ENCODE measurements at regions not wholly inside any gene's neighbourhood (a gene's known extent, or its start where the extent isn't known, plus 50 kb on each side); places are given as distances from the start of the nearest gene placed in this dataset.

- no peaks in the 10 kb centered on the region for H3K79me2 ChIP-seq (ENCODE audit: control insufficient read depth, insufficient read depth, low read length)
- TF ChIP-seq CTCF (IDR thresholded peaks at IDR 0.05): no peak
- WGBS (ENCODE audit: insufficient coverage): no CpG with 5 or more reads among the region's 4 CpGs
- no peaks in the 10 kb centered on the region for H3K4me1 Mint-ChIP-seq
- H3K27ac ChIP-seq (ENCODE audit: low read length in 2 of 2): no peak overlapping the region
- DNase-seq: no peak
- intact Hi-C loops (cut with micrococcal nuclease): no loop called here
- ChIA-PET CTCF (no interaction called here), POLR2A (no interaction called here)
- no peak overlapping the region for H3K9ac ChIP-seq (ENCODE audit: low read length)
- H3K27me3 Mint-ChIP-seq: no peaks in the 10 kb centered on the region
- no peak for ATAC-seq (ENCODE audit: low read depth)
- H3K4me2 ChIP-seq (replicated peaks; ENCODE audit: low read depth, low read length, poor library complexity, severe bottlenecking): no peak overlapping the region
- no peaks in the 10 kb centered on the region for H3K9me3 Mint-ChIP-seq (ENCODE audit: insufficient read depth)
- no peak overlapping the region for H2AFZ ChIP-seq (ENCODE audit: insufficient read depth, low read depth, low read length, poor library complexity, severe bottlenecking)
- no peaks in the 10 kb centered on the region for H3K36me3 ChIP-seq (replicated peaks in 1 of 2; ENCODE audit: control extremely low read depth in 1 of 2, control insufficient read depth in 1 of 2, extremely low read depth in 1 of 2, insufficient read depth in 2 of 2, low read length in 1 of 2)
- no peaks in the 10 kb centered on the region for H3K27me3 ChIP-seq (replicated peaks in 1 of 4; ENCODE audit: control extremely low read depth in 1 of 4, control insufficient read depth in 3 of 4, insufficient read depth in 4 of 4, low read length in 3 of 4)
- no peak overlapping the region for H3K4me3 Mint-ChIP-seq
- H3K27ac Mint-ChIP-seq: no peak overlapping the region
- peaks cover 0 to under 1% (median 0%) of the 10 kb centered on the region in 3 donors for H3K9me3 ChIP-seq (ENCODE audit: control extremely low read depth in 1 of 3, control insufficient read depth in 2 of 3, insufficient read depth in 1 of 3, low read length in 2 of 3)
- H3K4me3 ChIP-seq (ENCODE audit: control extremely low read depth in 1 of 5, extremely low read depth in 1 of 5, insufficient read depth in 1 of 5, low read depth in 2 of 5, low read length in 4 of 5): no peak overlapping the region
- H3K4me1 ChIP-seq (ENCODE audit: control insufficient read depth in 2 of 2, insufficient read depth in 2 of 2, low read length in 2 of 2): no peaks in the 10 kb centered on the region
- H4K20me1 ChIP-seq (ENCODE audit: control insufficient read depth, insufficient read depth, low read length, poor library complexity, severe bottlenecking): no peaks in the 10 kb centered on the region
Observed at GRCh38 chr13:97539651-97540610, 106.0 kb downstream of the RAP2A start.

DNA sequence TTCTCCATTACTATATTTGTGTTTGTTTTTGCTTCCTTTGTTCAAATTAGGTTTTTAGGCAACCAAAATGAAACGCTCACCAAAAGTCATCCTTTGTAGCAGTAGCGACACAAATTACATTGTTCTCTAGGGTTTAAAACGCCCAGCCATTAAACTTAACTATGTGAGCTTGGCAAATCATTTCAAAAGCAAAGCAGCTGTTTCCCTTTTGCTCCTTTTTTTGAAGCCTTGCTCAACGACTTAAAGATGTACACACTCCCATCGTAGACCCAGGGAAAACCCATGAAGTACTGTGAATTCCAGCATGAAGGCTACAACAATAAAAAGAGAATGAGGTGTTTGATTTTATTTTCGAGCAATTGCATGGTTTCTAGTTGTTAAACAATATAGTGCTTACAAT is 106.7 kb downstream of the RAP2A start:
- Histone ChIP-seq H3K27me3 (replicated peaks in 1 of 4; ENCODE audit: control extremely low read depth in 1 of 4, control insufficient read depth in 3 of 4, insufficient read depth in 4 of 4, low read length in 3 of 4) (no peaks in the 10 kb centered on the region), H3K79me2 (ENCODE audit: control insufficient read depth, insufficient read depth, low read length) (no peaks in the 10 kb centered on the region), H3K4me1 (ENCODE audit: control insufficient read depth in 2 of 2, insufficient read depth in 2 of 2, low read length in 2 of 2) (no peaks in the 10 kb centered on the region), H3K4me2 (replicated peaks; ENCODE audit: low read depth, low read length, poor library complexity, severe bottlenecking) (no peak overlapping the region), H4K20me1 (ENCODE audit: control insufficient read depth, insufficient read depth, low read length, poor library complexity, severe bottlenecking) (no peaks in the 10 kb centered on the region), H3K9me3 (ENCODE audit: control extremely low read depth in 1 of 3, control insufficient read depth in 2 of 3, insufficient read depth in 1 of 3, low read length in 2 of 3) (peaks cover 0 to 6% (median 0%) of the 10 kb centered on the region in 3 donors), H3K9ac (ENCODE audit: low read length) (no peak overlapping the region), H3K4me3 (ENCODE audit: control extremely low read depth in 1 of 5, extremely low read depth in 1 of 5, insufficient read depth in 1 of 5, low read depth in 2 of 5, low read length in 4 of 5) (no peak overlapping the region), H3K36me3 (replicated peaks in 1 of 2; ENCODE audit: control extremely low read depth in 1 of 2, control insufficient read depth in 1 of 2, extremely low read depth in 1 of 2, insufficient read depth in 2 of 2, low read length in 1 of 2) (no peaks in the 10 kb centered on the region), H3K27ac (ENCODE audit: low read length in 2 of 2) (no peak overlapping the region), H2AFZ (ENCODE audit: insufficient read depth, low read depth, low read length, poor library complexity, severe bottlenecking) (no peak overlapping the region)
- no peak overlapping the region for H3K27ac Mint-ChIP-seq
- ATAC-seq (ENCODE audit: low read depth): no peak
- DNase-seq: no peak
- TF ChIP-seq CTCF (IDR thresholded peaks at IDR 0.05) (no peak), EZH2 (IDR thresholded peaks at IDR 0.05; ENCODE audit: borderline replicate concordance, insufficient read depth, low read depth, low read length, poor library complexity, severe bottlenecking) (no peak)
- intact Hi-C loops (cut with micrococcal nuclease): no loop called here
- no peaks in the 10 kb centered on the region for H3K27me3 Mint-ChIP-seq
- CTCF ChIA-PET: no interaction called here
- H3K4me3 Mint-ChIP-seq: no peak overlapping the region
- WGBS (ENCODE audit: insufficient coverage): 21% methylated on average over 2 of the region's 6 CpGs
- no peaks in the 10 kb centered on the region for H3K4me1 Mint-ChIP-seq
- peaks cover 1% of the 10 kb centered on the region for H3K9me3 Mint-ChIP-seq (ENCODE audit: insufficient read depth)
- POLR2A ChIA-PET: no interaction called here

All from B cell (primary cell).